ENCODE measurements at regions not wholly inside any gene's neighbourhood (a gene's known extent, or its start where the extent isn't known, plus 50 kb on each side); places are given as distances from the start of the nearest gene placed in this dataset.

DNA sequence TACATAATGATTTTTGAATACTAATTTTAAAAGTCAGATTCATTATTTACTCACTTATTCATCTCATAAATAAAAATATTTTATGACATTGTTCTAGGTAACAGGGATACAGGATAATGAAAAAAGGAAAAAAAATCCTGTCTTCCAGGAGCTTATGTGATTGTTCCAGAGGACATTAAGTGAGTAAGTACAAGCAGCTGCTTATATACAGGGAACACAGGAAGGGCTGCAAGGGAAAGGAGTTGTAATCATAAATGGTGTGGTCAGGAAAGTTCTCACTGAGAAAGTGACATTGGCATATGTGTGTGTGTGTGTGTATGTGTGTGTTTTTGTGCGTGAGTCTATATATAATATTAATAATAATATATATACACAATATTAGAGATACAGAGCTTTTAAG is 121.8 kb downstream of the HAO1 start:
- Histone ChIP-seq H3K4me3 (ENCODE audit: low read depth, low read length) (no peak overlapping the region), H3K9me3 (ENCODE audit: control insufficient read depth, insufficient read depth, low read depth, low read length) (no peaks in the 10 kb centered on the region), H3K4me1 (ENCODE audit: control insufficient read depth, insufficient read depth, low read length) (no peaks in the 10 kb centered on the region), H3K36me3 (ENCODE audit: control insufficient read depth in 2 of 2, insufficient read depth in 1 of 2, low read length in 2 of 2) (no peaks in the 10 kb centered on the region), H3K27ac (ENCODE audit: extremely low read depth, low read depth, low read length) (no peak overlapping the region)
- POLR2A ChIA-PET = no interaction called here
- CTCF ChIA-PET = no interaction called here
- TF ChIP-seq PATZ1 (tag by site-specific recombination; IDR thresholded peaks at IDR 0.05) = no peak
- TF ChIP-seq ZNF223 (tag by site-specific recombination; IDR thresholded peaks at IDR 0.05) = no peak
- no peak for TF ChIP-seq ZNF266 (tag by site-specific recombination; IDR thresholded peaks at IDR 0.05; ENCODE audit: low read depth)
- no peak for TF ChIP-seq ZNF274 (IDR thresholded peaks at IDR 0.05; ENCODE audit: low read length)
- TF ChIP-seq ZNF274 (tag by site-specific recombination; IDR thresholded peaks at IDR 0.05; ENCODE audit: borderline replicate concordance) = no peak
- TF ChIP-seq, protein P1, sequence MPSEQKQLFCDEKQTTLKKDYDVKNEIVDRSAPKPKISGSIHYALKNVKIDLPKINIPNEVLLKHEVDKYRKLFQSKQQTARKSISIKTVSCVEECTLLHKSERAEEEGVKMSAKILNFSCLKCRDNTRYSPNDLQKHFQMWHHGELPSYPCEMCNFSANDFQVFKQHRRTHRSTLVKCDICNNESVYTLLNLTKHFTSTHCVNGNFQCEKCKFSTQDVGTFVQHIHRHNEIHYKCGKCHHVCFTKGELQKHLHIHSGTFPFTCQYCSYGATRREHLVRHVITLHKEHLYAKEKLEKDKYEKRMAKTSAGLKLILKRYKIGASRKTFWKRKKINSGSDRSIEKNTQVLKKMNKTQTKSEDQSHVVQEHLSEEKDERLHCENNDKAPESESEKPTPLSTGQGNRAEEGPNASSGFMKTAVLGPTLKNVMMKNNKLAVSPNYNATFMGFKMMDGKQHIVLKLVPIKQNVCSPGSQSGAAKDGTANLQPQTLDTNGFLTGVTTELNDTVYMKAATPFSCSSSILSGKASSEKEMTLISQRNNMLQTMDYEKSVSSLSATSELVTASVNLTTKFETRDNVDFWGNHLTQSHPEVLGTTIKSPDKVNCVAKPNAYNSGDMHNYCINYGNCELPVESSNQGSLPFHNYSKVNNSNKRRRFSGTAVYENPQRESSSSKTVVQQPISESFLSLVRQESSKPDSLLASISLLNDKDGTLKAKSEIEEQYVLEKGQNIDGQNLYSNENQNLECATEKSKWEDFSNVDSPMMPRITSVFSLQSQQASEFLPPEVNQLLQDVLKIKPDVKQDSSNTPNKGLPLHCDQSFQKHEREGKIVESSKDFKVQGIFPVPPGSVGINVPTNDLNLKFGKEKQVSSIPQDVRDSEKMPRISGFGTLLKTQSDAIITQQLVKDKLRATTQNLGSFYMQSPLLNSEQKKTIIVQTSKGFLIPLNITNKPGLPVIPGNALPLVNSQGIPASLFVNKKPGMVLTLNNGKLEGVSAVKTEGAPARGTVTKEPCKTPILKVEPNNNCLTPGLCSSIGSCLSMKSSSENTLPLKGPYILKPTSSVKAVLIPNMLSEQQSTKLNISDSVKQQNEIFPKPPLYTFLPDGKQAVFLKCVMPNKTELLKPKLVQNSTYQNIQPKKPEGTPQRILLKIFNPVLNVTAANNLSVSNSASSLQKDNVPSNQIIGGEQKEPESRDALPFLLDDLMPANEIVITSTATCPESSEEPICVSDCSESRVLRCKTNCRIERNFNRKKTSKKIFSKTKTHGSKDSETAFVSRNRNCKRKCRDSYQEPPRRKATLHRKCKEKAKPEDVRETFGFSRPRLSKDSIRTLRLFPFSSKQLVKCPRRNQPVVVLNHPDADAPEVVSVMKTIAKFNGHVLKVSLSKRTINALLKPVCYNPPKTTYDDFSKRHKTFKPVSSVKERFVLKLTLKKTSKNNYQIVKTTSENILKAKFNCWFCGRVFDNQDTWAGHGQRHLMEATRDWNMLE (tag by site-specific recombination; conservative IDR thresholded peaks at IDR 0.05; ENCODE audit: low read depth) = no peak
- no peak for TF ChIP-seq ZNF175 (tag by site-specific recombination; IDR thresholded peaks at IDR 0.05)
- TF ChIP-seq ZNF830 (tag by site-specific recombination; IDR thresholded peaks at IDR 0.05; ENCODE audit: low read depth) = no peak

DNA sequence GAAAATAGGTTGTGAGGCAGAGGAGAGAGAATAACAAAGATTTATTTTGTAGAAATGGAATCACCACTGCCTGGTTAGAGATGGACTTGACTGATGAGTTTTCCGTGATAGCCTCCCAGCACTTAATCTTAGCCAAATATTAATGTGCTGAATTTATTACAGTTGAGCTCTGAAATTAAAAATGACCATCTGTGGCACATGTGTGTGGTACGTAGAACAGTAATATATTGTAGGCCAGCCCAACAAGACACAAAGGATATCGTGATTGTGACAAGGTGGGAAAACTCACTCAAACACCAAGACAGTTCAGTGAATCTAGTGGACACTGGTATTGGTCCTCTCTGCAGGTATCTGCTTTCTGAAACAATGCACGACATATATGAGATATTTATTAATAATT is 119.4 kb downstream of the HAO1 start:
- CTCF ChIA-PET = no interaction called here
- H3K27ac ChIP-seq (ENCODE audit: extremely low read depth, low read depth, low read length) = no peak overlapping the region
- H3K9me3 ChIP-seq (ENCODE audit: control insufficient read depth, insufficient read depth, low read depth, low read length) = no peaks in the 10 kb centered on the region
- TF ChIP-seq ZNF311 (tag by site-specific recombination; IDR thresholded peaks at IDR 0.05; ENCODE audit: borderline replicate concordance) = no peak
- TF ChIP-seq PRDM6 (tag by site-specific recombination; IDR thresholded peaks at IDR 0.05) = no peak
- no peak for TF ChIP-seq ZNF266 (tag by site-specific recombination; IDR thresholded peaks at IDR 0.05; ENCODE audit: low read depth)
- no peak for TF ChIP-seq ZNF148 (tag by site-specific recombination; IDR thresholded peaks at IDR 0.05; ENCODE audit: borderline replicate concordance)
- no peak for TF ChIP-seq ZNF610 (tag by site-specific recombination; IDR thresholded peaks at IDR 0.05; ENCODE audit: borderline replicate concordance)
- TF ChIP-seq ZNF24 (tag by site-specific recombination; IDR thresholded peaks at IDR 0.05) = no peak
- TF ChIP-seq SP7 (tag by site-specific recombination; IDR thresholded peaks at IDR 0.05) = no peak
- H3K4me1 ChIP-seq (ENCODE audit: control insufficient read depth, insufficient read depth, low read length) = no peaks in the 10 kb centered on the region
- no peaks in the 10 kb centered on the region for H3K36me3 ChIP-seq (ENCODE audit: control insufficient read depth in 2 of 2, insufficient read depth in 1 of 2, low read length in 2 of 2)
- no peak overlapping the region for H3K4me3 ChIP-seq (ENCODE audit: low read depth, low read length)
- POLR2A ChIA-PET = no interaction called here
